GM23248 (cell line): ENCODE measurements at regions not wholly inside any gene's neighbourhood (a gene's known extent, or its start where the extent isn't known, plus 50 kb on each side); places are given as distances from the start of the nearest gene placed in this dataset.

ENCODE experiments used
- EZH2 ChIP-seq: fragments of 200-600 bp; sonication (generic); IDR thresholded peaks from 2 replicates; pipeline ENCODE4 v1.6.1; 2018; ENCODE audit warnings: antibody characterized with exemption, mild to moderate bottlenecking; ENCODE audit not compliant: insufficient read depth, poor library complexity, severe bottlenecking
- EZH2phosphoT487 ChIP-seq: fragments of 200-600 bp; sonication (generic); IDR thresholded peaks from 2 replicates; pipeline ENCODE4 v1.6.1; 2018; ENCODE audit warnings: antibody characterized with exemption, moderate library complexity, mild to moderate bottlenecking, low read depth; ENCODE audit not compliant: insufficient read depth

- TF ChIP-seq EZH2 (no peak), EZH2phosphoT487 (no peak)
Observed at GRCh38 chr5:58013542-58014258, 446.2 kb downstream of the PLK2 start.
